Heart left ventricle (tissue), 16 donors: ENCODE measurements at regions not wholly inside any gene's neighbourhood (a gene's known extent, or its start where the extent isn't known, plus 50 kb on each side); places are given as distances from the start of the nearest gene placed in this dataset.

Experiments
- ATAC-seq, 4 donors: fragments of 200-7000 bp; cut with Tn5 transposase; one replicate each; pipeline ENCODE4 v1.9.1; 2020 to 2022; ENCODE audit warnings: moderate library complexity in 4 of 4, mild to moderate bottlenecking in 3 of 4, moderate number of reproducible peaks in 1 of 4
- DNase-seq, 5 donors: peaks; one replicate each; pipeline ENCODE4 v3.0.0-alpha.2; 2020
- H3K27ac ChIP-seq, 12 donors: fragments of 200-600 bp; sonication (generic) in 4 of 12; one replicate each; pipeline versions ENCODE4 v1.5.0 to v1.8.0; 2016 to 2022; ENCODE audit warnings: mild to moderate bottlenecking in 2 of 12
- H3K27me3 ChIP-seq, 9 donors: fragments of 200-600 bp; sonication (generic) in 2 of 9; one replicate each; pipeline versions ENCODE4 v1.5.1 to v1.8.0; 2016 to 2022; ENCODE audit warnings: mild to moderate bottlenecking in 3 of 9
- H3K36me3 ChIP-seq, 9 donors: fragments of 200-600 bp; sonication (generic) in 2 of 9; one replicate each; pipeline versions ENCODE4 v1.5.0 to v1.8.0; 2018 to 2022; ENCODE audit warnings: mild to moderate bottlenecking in 2 of 9
- H3K4me1 ChIP-seq, 12 donors: fragments of 200-600 bp; sonication (generic) in 4 of 12; one replicate each; pipeline versions ENCODE4 v1.5.0 to v1.8.0; 2016 to 2022; ENCODE audit warnings: mild to moderate bottlenecking in 3 of 12
- H3K4me3 ChIP-seq, 12 donors: fragments of 200-600 bp; sonication (generic) in 4 of 12; one replicate each; pipeline versions ENCODE4 v1.5.0 to v1.8.0; 2017 to 2022; ENCODE audit warnings: mild to moderate bottlenecking in 9 of 12, moderate library complexity in 4 of 12
- H3K9me3 ChIP-seq, 12 donors: fragments of 200-600 bp; sonication (generic) in 4 of 12; one replicate each; pipeline versions ENCODE4 v1.5.0 to v1.8.0; 2016 to 2022; ENCODE audit warnings: mild to moderate bottlenecking in 1 of 12
- CTCF ChIP-seq, 12 donors: fragments of 200-600 bp; sonication (generic) in 4 of 12; IDR thresholded peaks; one replicate each; pipeline versions ENCODE4 v1.5.0 to v1.8.0; 2018 to 2022; ENCODE audit warnings: antibody characterized with exemption in 12 of 12, mild to moderate bottlenecking in 5 of 12
- POLR2A ChIP-seq, 2 donors: fragments of 450-650 bp; IDR thresholded peaks; one replicate each; pipeline ENCODE4 v1.6.1; 2017; ENCODE audit warnings: antibody characterized with exemption in 2 of 2, mild to moderate bottlenecking in 2 of 2, moderate library complexity in 2 of 2
- WGBS, 4 donors: extraction: QIAGEN DNeasy Blood & Tissue Kit in 2 of 4; methylation state at CpG; one replicate each; pipeline versions ENCODE4 v1.1.5 to v1.1.7; 2013 to 2018; 5-methylcytosine and 5-hydroxymethylcytosine counted together
- intact Hi-C, 10 donors: fragments of 100-400 bp; cut with DNase I; formaldehyde crosslinking; loops; one replicate each; pipeline versions ENCODE4 v1.11.1 to v1.14.2; 2022
- donor health status: ischemic (EF 13 %, LVEDD 7.1; RV severe dilation, severe dysfunction).
- donor health status: healthy with polysubstance abuse.
- donor health status: DM: no; HTN: yes; CAD: no.
- donor health status: DM: no; HTN: no; CAD: no.
- donor health status: ischemic (EF 25% LVEDD 6.9; RV normal size, moderate dysfunction).
- donor health status: ischemic (EF 25% LVEDD 5.7; RV mildly dilated, moderate dysfunction).
- donor health status: healthy.
- donor health status: DM: yes; HTN: yes; CAD: no.
- donor health status: ischemic (EF 35%, LVEDD 5.7; RV mildly dilated, moderate dysfunction).
- donor health status: nonischemic (EF 11% LVEDD 7.7; RV severe dilation, severe dysfunction).
- donor health status: DM: yes; HTN: yes; CAD: no.
- donor health status: PGD.
- donor health status: ischemic (EF 29% LVEDD 5.4; RV normal size, mild dysfunction).
- donor health status: nonischemic (EF 23%, LVEDD 6.1; RV moderate dilation, normal function).

GRCh38 chr14:76591266-76591665 lies 170.0 kb upstream of the VASH1 start:
- no peak for TF ChIP-seq POLR2A (IDR thresholded peaks at IDR 0.05)
- TF ChIP-seq CTCF (IDR thresholded peaks at IDR 0.05): no peak
- Histone ChIP-seq H3K36me3 (no peaks in the 10 kb centered on the region), H3K4me3 (no peak overlapping the region), H3K27me3 (no peaks in the 10 kb centered on the region), H3K9me3 (peaks cover 0 to 4% (median 0%) of the 10 kb centered on the region in 12 donors), H3K27ac (peak overlapping the region in 1 of 12 donors; percentile 54), H3K4me1 (no peaks in the 10 kb centered on the region)
- intact Hi-C loops: no loop called here
- DNase-seq (no peak), ATAC-seq (no peak)
- WGBS, 4 donors: 54 to 63% (median 57%) methylated on average over 10 of the region's 10 CpGs

DNA sequence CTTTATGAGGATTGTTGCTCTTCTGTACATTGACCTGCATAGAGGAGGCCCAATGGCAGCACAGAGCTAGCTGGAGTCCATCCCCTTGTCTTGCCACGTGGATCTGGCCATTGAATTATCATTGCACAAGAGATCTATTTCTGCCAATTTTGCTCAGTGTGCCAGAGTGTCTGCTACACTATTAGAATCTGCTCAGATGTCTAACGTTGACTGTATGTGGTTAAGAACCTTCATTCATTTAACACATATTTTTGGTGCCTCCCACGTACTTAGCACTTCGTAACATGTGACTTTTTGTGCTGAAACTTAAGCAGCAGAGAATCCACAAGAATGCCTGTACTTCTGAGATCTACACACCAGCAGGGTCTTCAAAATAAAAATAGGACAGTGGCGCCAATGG lies 166.0 kb upstream of the VASH1 start:
- intact Hi-C loops: no loop called here
- H3K4me1 ChIP-seq: no peaks in the 10 kb centered on the region
- ATAC-seq (no peak), DNase-seq (no peak)
- H3K27me3 ChIP-seq: peaks cover 0 to 2% (median 0%) of the 10 kb centered on the region in 9 donors
- no peaks in the 10 kb centered on the region for H3K36me3 ChIP-seq
- 80 to 83% (median 81%) methylated on average over 5 of the region's 5 CpGs for WGBS, 4 donors
- H3K27ac ChIP-seq: no peak overlapping the region
- no peak for TF ChIP-seq CTCF (IDR thresholded peaks at IDR 0.05)
- no peak for TF ChIP-seq POLR2A (IDR thresholded peaks at IDR 0.05)
- no peak overlapping the region for H3K4me3 ChIP-seq
- H3K9me3 ChIP-seq: no peaks in the 10 kb centered on the region

DNA sequence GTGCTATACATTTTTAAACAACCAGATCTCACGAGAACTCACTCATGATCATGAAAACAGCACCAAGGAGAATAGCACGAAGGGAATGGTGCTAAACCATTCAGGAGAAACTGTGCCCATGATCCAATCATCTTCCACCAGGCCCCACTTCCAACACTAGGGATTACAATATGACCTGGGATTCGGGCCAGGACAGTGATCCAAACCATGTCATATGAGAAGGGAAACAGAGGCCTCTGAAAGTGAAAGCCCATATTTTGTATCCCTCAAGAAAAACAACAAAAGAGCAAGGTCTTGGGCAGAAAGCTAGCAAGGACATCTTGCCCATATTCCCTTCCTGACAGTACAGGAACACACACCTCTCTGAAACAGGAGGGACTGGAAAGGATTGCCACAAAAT lies 163.9 kb upstream of the VASH1 start:
- peaks cover 0 to 6% (median 0%) of the 10 kb centered on the region in 12 donors for H3K9me3 ChIP-seq
- 78 to 86% (median 83%) methylated on average over 3 of the region's 3 CpGs for WGBS, 4 donors
- H3K27ac ChIP-seq: no peak overlapping the region
- peaks cover 0 to 2% (median 0%) of the 10 kb centered on the region in 9 donors for H3K27me3 ChIP-seq
- H3K36me3 ChIP-seq: no peaks in the 10 kb centered on the region
- no peaks in the 10 kb centered on the region for H3K4me1 ChIP-seq
- DNase-seq (no peak), ATAC-seq (no peak)
- intact Hi-C loops: no loop called here
- TF ChIP-seq POLR2A (IDR thresholded peaks at IDR 0.05): no peak
- TF ChIP-seq CTCF (IDR thresholded peaks at IDR 0.05): no peak
- H3K4me3 ChIP-seq: no peak overlapping the region

DNA sequence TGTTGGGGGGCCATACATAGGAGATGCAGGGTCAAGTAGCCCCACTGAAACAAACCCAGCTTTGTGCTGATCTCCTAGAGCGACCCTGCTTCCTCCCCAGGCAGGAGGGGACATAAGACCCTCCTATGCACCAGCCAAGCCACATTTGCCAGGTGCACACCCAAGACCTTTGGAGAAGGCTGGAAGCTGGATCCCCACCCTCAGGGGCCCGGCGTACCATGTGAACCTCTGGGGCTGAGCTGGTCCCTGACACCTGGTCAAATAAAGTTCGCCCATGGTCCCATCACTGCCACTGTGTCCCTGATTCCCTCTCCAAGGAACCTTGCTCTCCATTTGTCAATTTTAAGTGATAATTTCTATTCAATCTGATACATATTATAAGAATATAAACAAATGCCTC lies 162.1 kb upstream of the VASH1 start:
- no peak for TF ChIP-seq CTCF (IDR thresholded peaks at IDR 0.05)
- no peak for TF ChIP-seq POLR2A (IDR thresholded peaks at IDR 0.05)
- intact Hi-C loops: no loop called here
- 85 to 94% (median 91%) methylated on average over 3 to 4 of the region's 4 CpGs for WGBS, 4 donors
- peaks cover 0 to 3% (median 0%) of the 10 kb centered on the region in 12 donors for H3K4me1 ChIP-seq
- ATAC-seq: no peak
- H3K4me3 ChIP-seq: no peak overlapping the region
- peaks cover 0 to 2% (median 0%) of the 10 kb centered on the region in 9 donors for H3K27me3 ChIP-seq
- H3K36me3 ChIP-seq: no peaks in the 10 kb centered on the region
- H3K27ac ChIP-seq: no peak overlapping the region
- H3K9me3 ChIP-seq: peaks cover 0 to 6% (median 0%) of the 10 kb centered on the region in 12 donors
- no peak for DNase-seq
